COLO668 (cell line): ENCODE measurements at regions not wholly inside any gene's neighbourhood (a gene's known extent, or its start where the extent isn't known, plus 50 kb on each side); places are given as distances from the start of the nearest gene placed in this dataset.
"Not testable (repeated sequence)": the region's sequence is repeated elsewhere in the genome, so short reads cannot be mapped to it uniquely, and the experiment has no call there.

Experiments
- DNase-seq: peaks from one replicate; lab custom pipeline; 2025; ENCODE audit not compliant: unreplicated experiment; lab: John Stamatoyannopoulos, UW

- DNase-seq: no peak
These were observed 276.9 kb upstream of the SGCG start for GRCh38 chr13:22903925-22904324.

DNA sequence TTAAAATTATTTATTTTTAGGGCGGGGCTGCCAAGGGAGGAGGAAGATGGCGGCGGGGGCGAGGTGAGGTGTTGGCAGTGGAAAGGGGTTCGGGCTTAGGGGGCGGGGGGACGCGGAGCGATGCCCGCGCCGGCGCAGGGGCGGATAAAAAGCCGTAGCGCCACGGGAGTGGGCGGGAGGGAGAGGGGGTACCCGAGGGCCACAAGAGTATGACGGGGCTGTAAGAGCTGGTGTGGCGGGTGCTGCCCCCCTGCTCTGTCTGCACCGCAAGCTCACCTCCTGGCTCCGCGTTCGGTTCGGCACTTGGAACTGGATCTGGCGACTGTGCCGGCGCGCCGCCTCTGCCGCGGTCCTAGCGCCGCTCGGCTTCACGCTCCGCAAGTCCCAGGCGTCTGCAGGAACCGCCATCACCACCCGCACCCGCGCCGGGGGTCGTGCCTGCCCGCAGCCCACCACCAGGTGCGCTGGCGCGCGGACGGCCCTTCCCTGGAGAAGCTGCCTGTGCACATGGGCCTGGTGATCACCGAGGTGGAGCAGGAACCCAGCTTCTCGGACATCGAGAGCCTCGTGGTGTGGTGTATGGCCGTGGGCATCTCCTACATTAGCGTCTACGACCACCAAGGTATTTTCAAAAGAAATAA is 265.2 kb upstream of the SGCG start:
- DNase-seq: peak; percentile 92

DNA sequence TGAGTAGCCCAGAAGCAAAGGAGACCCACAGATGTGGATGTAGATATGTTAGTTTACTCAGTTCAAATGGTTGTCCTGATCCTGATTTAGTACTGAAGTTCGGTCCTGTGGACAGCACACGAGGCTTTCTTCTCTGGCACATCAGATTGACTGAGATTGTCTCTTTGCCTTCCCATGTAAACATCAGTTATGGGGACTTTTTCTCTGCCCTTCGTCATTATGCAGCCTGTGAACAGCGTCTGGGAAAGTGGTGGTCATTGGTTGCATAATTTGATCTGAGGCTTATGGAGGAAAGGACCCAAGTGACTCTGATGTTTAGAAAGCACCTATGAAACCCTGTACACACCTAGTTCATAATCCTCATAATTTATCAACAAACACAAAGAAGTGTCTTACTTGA is 264.5 kb upstream of the SGCG start:
- peak; percentile 39 for DNase-seq

GRCh38 chr13:22925881-22926747 is 254.7 kb upstream of the SGCG start:
- DNase-seq: no peak

- no peak for DNase-seq
These were observed 253.9 kb upstream of the SGCG start for GRCh38 chr13:22926748-22927400.

GRCh38 chr13:22927845-22928244 is 252.9 kb upstream of the SGCG start:
- DNase-seq: not testable (repeated sequence)

- DNase-seq: no peak
These were observed 251.2 kb upstream of the SGCG start for GRCh38 chr13:22929381-22930126.

GRCh38 chr13:22931576-22931975 is 249.2 kb upstream of the SGCG start:
- no peak for DNase-seq

DNA sequence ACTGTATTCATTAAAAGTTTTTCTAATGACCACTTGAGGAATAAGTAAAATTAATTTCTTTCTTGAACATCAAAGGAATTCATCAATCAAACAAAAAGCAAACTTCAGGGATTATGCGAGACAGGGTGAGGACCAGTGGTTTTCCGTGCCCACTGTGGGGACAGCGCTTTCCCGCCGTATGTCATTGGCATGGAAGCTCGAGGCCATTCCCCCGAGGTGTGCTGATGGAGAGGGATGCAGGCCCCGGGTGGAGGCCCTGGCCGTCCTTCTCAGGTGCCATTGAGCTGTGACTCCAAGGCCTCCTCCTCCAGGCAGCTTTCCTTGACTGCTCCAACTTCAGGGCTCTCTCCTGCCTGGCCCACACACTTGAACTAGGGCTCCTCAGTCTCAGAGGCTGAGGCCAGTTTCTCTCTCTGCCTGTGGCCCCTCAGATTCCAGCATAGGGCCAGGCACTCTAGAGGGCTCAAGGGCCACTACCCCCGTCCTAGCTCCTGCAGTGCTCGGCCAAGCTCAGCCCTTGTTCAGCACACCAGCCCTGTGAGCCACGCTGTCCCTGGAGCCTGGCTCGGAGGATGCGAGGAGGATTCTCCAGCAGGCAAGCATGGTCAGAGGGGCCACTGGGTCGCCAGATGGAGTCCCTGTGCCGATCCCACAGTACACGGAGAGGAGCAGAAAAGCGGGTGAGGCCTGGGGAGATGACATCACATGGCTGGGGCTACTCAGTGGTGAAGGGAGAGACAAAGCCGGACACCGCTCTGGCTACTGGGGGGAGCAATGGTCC is 248.0 kb upstream of the SGCG start:
- not testable (repeated sequence) for DNase-seq

GRCh38 chr13:22933571-22934181 is 247.1 kb upstream of the SGCG start:
- DNase-seq: no peak

- no peak for DNase-seq
These were observed 245.8 kb upstream of the SGCG start for GRCh38 chr13:22934744-22935523.

GRCh38 chr13:22936228-22936627 is 244.6 kb upstream of the SGCG start:
- no peak for DNase-seq

- DNase-seq: no peak
These were observed 243.5 kb upstream of the SGCG start for GRCh38 chr13:22937241-22937640.

DNA sequence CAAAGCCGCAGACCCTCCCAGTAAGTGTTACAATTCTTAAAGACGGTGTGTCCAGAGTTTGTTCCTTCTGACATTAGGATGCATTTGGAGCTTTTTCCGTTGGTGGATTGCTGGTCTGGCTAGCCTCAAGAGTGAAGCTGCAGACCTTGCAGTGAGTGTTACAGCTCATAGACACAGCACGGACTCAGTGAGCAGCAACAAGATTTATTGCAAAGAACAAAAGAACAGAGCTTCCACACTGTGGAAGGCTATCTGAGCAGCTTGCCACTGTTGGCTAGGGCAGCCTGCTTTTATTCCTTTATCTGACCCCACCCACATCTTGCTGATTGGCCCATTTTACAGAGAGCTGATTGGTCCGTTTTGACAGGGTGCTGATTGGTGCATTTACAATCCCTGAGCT is 242.8 kb upstream of the SGCG start:
- no peak for DNase-seq

GRCh38 chr13:22938576-22938975 is 242.2 kb upstream of the SGCG start:
- DNase-seq: no peak

DNA sequence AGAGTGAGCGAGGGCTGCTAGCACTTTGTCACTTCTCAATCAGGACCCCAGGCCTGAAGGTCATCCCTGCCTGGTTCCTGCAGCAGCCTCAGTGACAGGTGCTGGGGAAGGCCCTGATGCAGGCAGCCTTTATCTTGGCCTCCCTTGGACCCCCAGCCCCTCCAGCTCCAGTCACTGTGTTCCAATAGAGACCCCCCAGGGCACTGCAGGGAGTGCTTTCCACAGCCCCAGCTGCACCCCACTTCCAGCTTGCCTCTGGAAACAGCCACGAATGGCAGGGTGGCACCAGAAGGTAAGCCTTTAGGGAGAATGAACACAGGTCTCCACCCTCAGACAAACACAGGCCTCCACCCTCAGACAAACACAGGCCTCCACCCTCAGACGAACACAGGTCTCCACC is 241.6 kb upstream of the SGCG start:
- no peak for DNase-seq

GRCh38 chr13:22940090-22940710 is 240.6 kb upstream of the SGCG start:
- DNase-seq: no peak

DNA sequence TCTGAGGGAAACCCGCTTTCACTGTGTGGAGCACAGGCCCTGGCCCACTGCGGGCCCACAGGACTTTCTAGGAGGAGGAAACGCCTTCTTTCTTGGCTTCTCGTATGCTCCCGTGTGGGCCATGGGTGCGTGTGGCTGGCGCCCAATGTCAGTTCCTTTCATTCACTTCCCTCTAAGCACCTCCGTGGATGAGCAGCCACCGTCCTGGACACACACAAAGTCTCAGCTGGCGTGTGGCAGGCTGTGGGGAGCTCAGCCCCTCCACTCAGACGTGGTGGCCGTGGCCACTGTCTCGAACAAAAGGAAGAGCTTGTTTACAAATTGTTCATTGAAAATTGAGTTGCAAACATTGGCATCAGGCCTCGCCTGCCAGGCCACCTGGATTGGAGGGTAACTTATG is 240.0 kb upstream of the SGCG start:
- DNase-seq: peak; percentile 75

- DNase-seq: not testable (repeated sequence)
These were observed 239.3 kb upstream of the SGCG start for GRCh38 chr13:22941495-22941894.
